Neural progenitor cell (in vitro differentiated cells): ENCODE measurements at regions not wholly inside any gene's neighbourhood (a gene's known extent, or its start where the extent isn't known, plus 50 kb on each side); places are given as distances from the start of the nearest gene placed in this dataset.

Source experiments
- DNase-seq: peaks from one replicate; pipeline ENCODE4 v3.0.0-alpha.2; 2016; ENCODE audit warnings: low spot score
- H2AFZ ChIP-seq: fragments of 200-600 bp; sonication (generic); replicated peaks from 2 replicates; pipeline ENCODE4 v1.6.1; 2016; ENCODE audit warnings: antibody characterized with exemption
- H3F3A ChIP-seq: fragments of 200-600 bp; sonication (generic); 2 replicates; pipeline ENCODE4 v1.6.1; 2016; ENCODE audit warnings: antibody characterized with exemption, low read depth
- H3K27ac ChIP-seq: fragments of 200-600 bp; sonication (generic); 2 replicates; pipeline ENCODE4 v1.5.1; 2016; ENCODE audit warnings: mild to moderate bottlenecking
- H3K27me3 ChIP-seq: fragments of 200-600 bp; sonication (generic); 2 replicates; pipeline ENCODE4 v1.6.1; 2016; ENCODE audit warnings: mild to moderate bottlenecking, moderate library complexity
- H3K36me3 ChIP-seq: fragments of 200-600 bp; sonication (generic); 2 replicates; pipeline ENCODE4 v1.5.1; 2016
- H3K4me1 ChIP-seq: fragments of 200-600 bp; sonication (generic); 2 replicates; pipeline ENCODE4 v1.6.1; 2016; ENCODE audit warnings: mixed run types
- H3K4me2 ChIP-seq: fragments of 200-600 bp; sonication (generic); 2 replicates; pipeline ENCODE4 v1.6.1; 2016
- H3K4me3 ChIP-seq: fragments of 200-600 bp; sonication (generic); 2 replicates; pipeline ENCODE4 v1.5.1; 2016
- H3K79me2 ChIP-seq: fragments of 200-600 bp; sonication (generic); 2 replicates; pipeline ENCODE4 v1.6.1; 2016; ENCODE audit warnings: low read depth
- H3K9ac ChIP-seq: fragments of 200-600 bp; sonication (generic); 2 replicates; pipeline ENCODE4 v1.6.1; 2016
- H3K9me3 ChIP-seq: fragments of 200-600 bp; sonication (generic); 2 replicates; pipeline ENCODE4 v1.5.1; 2016; ENCODE audit warnings: low read depth
- H4K20me1 ChIP-seq: fragments of 200-600 bp; sonication (generic); 2 replicates; pipeline ENCODE4 v1.6.1; 2016; ENCODE audit warnings: low read depth
- H3K27ac Mint-ChIP-seq: 3 replicates; pipeline ENCODE4 v1.8.0; 2021; ENCODE audit warnings: mixed read lengths
- H3K27me3 Mint-ChIP-seq: 2 replicates; pipeline ENCODE4 v1.8.0; 2022; ENCODE audit warnings: low read depth, mild to moderate bottlenecking, inconsistent platforms, moderate library complexity, mixed read lengths; ENCODE audit not compliant: insufficient read depth
- H3K36me3 Mint-ChIP-seq: 3 replicates; pipeline ENCODE4 v1.8.0; 2021; ENCODE audit warnings: mixed read lengths
- H3K4me1 Mint-ChIP-seq: 3 replicates; pipeline ENCODE4 v1.8.0; 2021; ENCODE audit warnings: mixed read lengths
- H3K4me3 Mint-ChIP-seq: 3 replicates; pipeline ENCODE4 v1.8.0; 2021; ENCODE audit warnings: mild to moderate bottlenecking, moderate library complexity, mixed read lengths
- H3K9me3 Mint-ChIP-seq: 3 replicates; pipeline ENCODE4 v1.8.0; 2020; ENCODE audit warnings: mixed read lengths
- CTCF ChIP-seq: fragments of 200-600 bp; sonication (generic); IDR thresholded peaks from 2 replicates; pipeline ENCODE4 v1.5.1; 2017; ENCODE audit warnings: antibody characterized with exemption, mild to moderate bottlenecking
- EZH2 ChIP-seq: fragments of 200-600 bp; sonication (generic); IDR thresholded peaks from 2 replicates; pipeline ENCODE4 v1.6.1; 2017; ENCODE audit warnings: antibody characterized with exemption, mild to moderate bottlenecking, moderate library complexity
- EZH2phosphoT487 ChIP-seq: fragments of 200-600 bp; sonication (generic); IDR thresholded peaks from 2 replicates; pipeline ENCODE4 v1.6.1; 2017; ENCODE audit warnings: antibody characterized with exemption

- Histone ChIP-seq H3K79me2 (no peaks in the 10 kb centered on the region), H3K9me3 (no peaks in the 10 kb centered on the region), H3K4me1 (peaks cover 56% of the 10 kb centered on the region), H3K36me3 (no peaks in the 10 kb centered on the region), H3K4me2 (peak overlapping the region; percentile 60), H2AFZ (no peak overlapping the region), H3K9ac (no peak overlapping the region), H3K27me3 (peaks cover 21% of the 10 kb centered on the region), H4K20me1 (peaks cover 18% of the 10 kb centered on the region), H3F3A (peaks cover 41% of the 10 kb centered on the region), H3K4me3 (no peak overlapping the region), H3K27ac (no peak overlapping the region)
- H3K36me3 Mint-ChIP-seq, result peaks cover 1% of the 10 kb centered on the region
- H3K4me3 Mint-ChIP-seq, result no peak overlapping the region
- DNase-seq, result peak; percentile 58
- peaks cover 11% of the 10 kb centered on the region for H3K27me3 Mint-ChIP-seq
- H3K9me3 Mint-ChIP-seq, result peaks cover 6% of the 10 kb centered on the region
- TF ChIP-seq CTCF (no peak), EZH2 (no peak), EZH2phosphoT487 (no peak)
- peak overlapping the region; percentile 58 for H3K27ac Mint-ChIP-seq
- peaks cover 82% of the 10 kb centered on the region for H3K4me1 Mint-ChIP-seq
These were observed 259.9 kb downstream of the FGFR2 start for GRCh38 chr10:121338206-121338980.

- Mint-ChIP-seq H3K36me3 (peaks cover 3% of the 10 kb centered on the region), H3K9me3 (peaks cover 7% of the 10 kb centered on the region), H3K27ac (peak overlapping the region; percentile 58), H3K4me3 (no peak overlapping the region), H3K27me3 (peaks cover 16% of the 10 kb centered on the region), H3K4me1 (peaks cover 82% of the 10 kb centered on the region)
- no peak overlapping the region for H3K9ac ChIP-seq
- TF ChIP-seq EZH2, result no peak
- no peak for TF ChIP-seq CTCF
- H3K9me3 ChIP-seq, result no peaks in the 10 kb centered on the region
- no peak for DNase-seq
- H3F3A ChIP-seq, result peaks cover 41% of the 10 kb centered on the region
- peaks cover 18% of the 10 kb centered on the region for H4K20me1 ChIP-seq
- H3K4me3 ChIP-seq, result no peak overlapping the region
- H3K4me1 ChIP-seq, result peaks cover 56% of the 10 kb centered on the region
- no peak overlapping the region for H2AFZ ChIP-seq
- H3K27ac ChIP-seq, result no peak overlapping the region
- H3K36me3 ChIP-seq, result no peaks in the 10 kb centered on the region
- H3K27me3 ChIP-seq, result peaks cover 21% of the 10 kb centered on the region
- peak overlapping the region; percentile 60 for H3K4me2 ChIP-seq
- no peaks in the 10 kb centered on the region for H3K79me2 ChIP-seq
These were observed 259.1 kb downstream of the FGFR2 start for GRCh38 chr10:121339114-121339513.

GRCh38 chr10:121340271-121340831 lies 257.9 kb downstream of the FGFR2 start:
- peaks cover 14% of the 10 kb centered on the region for H3K27me3 Mint-ChIP-seq
- TF ChIP-seq EZH2phosphoT487, result peak; percentile 94
- no peak for TF ChIP-seq EZH2
- TF ChIP-seq CTCF, result no peak
- no peaks in the 10 kb centered on the region for H3K36me3 ChIP-seq
- H4K20me1 ChIP-seq, result peaks cover 18% of the 10 kb centered on the region
- peak overlapping the region; percentile 69 for H3K4me2 ChIP-seq
- no peaks in the 10 kb centered on the region for H3K9me3 ChIP-seq
- DNase-seq, result peak; percentile 96
- no peaks in the 10 kb centered on the region for H3K79me2 ChIP-seq
- peak overlapping the region; percentile 18 for H3K4me3 ChIP-seq
- peak overlapping the region; percentile 87 for H3K27ac Mint-ChIP-seq
- peaks cover 3% of the 10 kb centered on the region for H3K36me3 Mint-ChIP-seq
- peaks cover 10% of the 10 kb centered on the region for H3K9me3 Mint-ChIP-seq
- H2AFZ ChIP-seq, result no peak overlapping the region
- peaks cover 21% of the 10 kb centered on the region for H3K27me3 ChIP-seq
- H3K9ac ChIP-seq, result no peak overlapping the region
- peak overlapping the region; percentile 69 for H3K27ac ChIP-seq
- H3K4me3 Mint-ChIP-seq, result peak overlapping the region; percentile 73
- H3K4me1 Mint-ChIP-seq, result peaks cover 77% of the 10 kb centered on the region
- H3F3A ChIP-seq, result peaks cover 41% of the 10 kb centered on the region
- peaks cover 56% of the 10 kb centered on the region for H3K4me1 ChIP-seq
